KMS-11 (cell line): ENCODE measurements at regions not wholly inside any gene's neighbourhood (a gene's known extent, or its start where the extent isn't known, plus 50 kb on each side); places are given as distances from the start of the nearest gene placed in this dataset.
"Not testable (repeated sequence)": the region's sequence is repeated elsewhere in the genome, so short reads cannot be mapped to it uniquely, and the experiment has no call there.

Source experiments
- H2AFZ ChIP-seq: fragments of 200-600 bp; sonication (generic); 2 replicates; pipeline ENCODE4 v1.6.1; 2016; ENCODE audit warnings: antibody characterized with exemption, mixed run types, low read depth
- H3K27ac ChIP-seq: fragments of 200-600 bp; sonication (generic); 2 replicates; pipeline ENCODE4 v1.6.1; 2016; ENCODE audit warnings: mild to moderate bottlenecking, mixed run types
- H3K27me3 ChIP-seq: fragments of 200-600 bp; sonication (generic); 2 replicates; pipeline ENCODE4 v1.6.1; 2017; ENCODE audit warnings: mild to moderate bottlenecking, low read depth, mixed run types, moderate library complexity; ENCODE audit not compliant: insufficient read depth
- H3K36me3 ChIP-seq: fragments of 200-600 bp; sonication (generic); 2 replicates; pipeline ENCODE4 v1.6.1; 2017; ENCODE audit warnings: mild to moderate bottlenecking, mixed run types; ENCODE audit not compliant: insufficient read depth
- H3K4me1 ChIP-seq: fragments of 200-600 bp; sonication (generic); 2 replicates; pipeline ENCODE4 v1.6.1; 2016; ENCODE audit warnings: mild to moderate bottlenecking, low read depth, mixed run types; ENCODE audit not compliant: poor library complexity, severe bottlenecking
- H3K4me2 ChIP-seq: fragments of 200-600 bp; sonication (generic); 2 replicates; pipeline ENCODE4 v1.7.0; 2016; ENCODE audit warnings: mild to moderate bottlenecking, mixed run types
- H3K4me3 ChIP-seq: fragments of 200-600 bp; sonication (generic); IDR thresholded peaks from 2 replicates; pipeline ENCODE4 v1.6.1; 2017; ENCODE audit warnings: low read depth, low read length, mixed read lengths; ENCODE audit not compliant: insufficient read depth
- H3K79me2 ChIP-seq: fragments of 200-600 bp; sonication (generic); 2 replicates; pipeline ENCODE4 v1.6.1; 2016; ENCODE audit warnings: low read depth, mixed run types; ENCODE audit not compliant: insufficient read depth
- H3K9ac ChIP-seq: fragments of 200-600 bp; sonication (generic); 2 replicates; pipeline ENCODE4 v1.6.1; 2016; ENCODE audit warnings: mild to moderate bottlenecking, mixed run types
- H4K20me1 ChIP-seq: fragments of 200-600 bp; sonication (generic); 2 replicates; pipeline ENCODE4 v1.6.1; 2016; ENCODE audit warnings: mild to moderate bottlenecking, mixed run types; ENCODE audit not compliant: insufficient read depth
- CTCF ChIP-seq: fragments of 200-600 bp; sonication (generic); conservative IDR thresholded peaks from 2 replicates; pipeline ENCODE4 v1.6.1; 2017; ENCODE audit warnings: low read depth, mild to moderate bottlenecking, antibody characterized with exemption, low read length, moderate library complexity, mixed read lengths

GRCh38 chr13:50509167-50509566 lies 334.3 kb downstream of the DLEU7 start:
- Histone ChIP-seq H3K36me3 (no peaks in the 10 kb centered on the region), H3K4me2 (no peak overlapping the region)

GRCh38 chr13:50509771-50510441 lies 333.6 kb downstream of the DLEU7 start:
- Histone ChIP-seq H3K9ac (no peak overlapping the region), H4K20me1 (no peaks in the 10 kb centered on the region), H3K4me3 (no peak overlapping the region), H3K27ac (no peak overlapping the region), H3K4me2 (no peak overlapping the region), H3K27me3 (no peaks in the 10 kb centered on the region), H2AFZ (no peak overlapping the region), H3K79me2 (no peaks in the 10 kb centered on the region), H3K4me1 (peaks cover 26% of the 10 kb centered on the region), H3K36me3 (no peaks in the 10 kb centered on the region)
- no peak for TF ChIP-seq CTCF

More at GRCh38 chr13:50509167-50509566, 334.3 kb downstream of the DLEU7 start:
- Histone ChIP-seq H3K4me1 (peaks cover 23% of the 10 kb centered on the region), H3K27ac (no peak overlapping the region), H4K20me1 (no peaks in the 10 kb centered on the region), H3K4me3 (no peak overlapping the region), H2AFZ (no peak overlapping the region), H3K27me3 (no peaks in the 10 kb centered on the region), H3K79me2 (no peaks in the 10 kb centered on the region), H3K9ac (no peak overlapping the region)
- no peak for TF ChIP-seq CTCF

- peaks cover 26% of the 10 kb centered on the region for H3K4me1 ChIP-seq
- not testable (repeated sequence) for H3K79me2 ChIP-seq, H2AFZ ChIP-seq, H3K4me2 ChIP-seq, H3K4me3 ChIP-seq, H3K27ac ChIP-seq, H3K36me3 ChIP-seq, H4K20me1 ChIP-seq, H3K27me3 ChIP-seq, H3K9ac ChIP-seq
These were observed 332.5 kb downstream of the DLEU7 start for GRCh38 chr13:50510885-50511545.

GRCh38 chr13:50511877-50512341 lies 331.6 kb downstream of the DLEU7 start:
- Histone ChIP-seq H3K4me3 (no peak overlapping the region), H3K4me1 (peaks cover 26% of the 10 kb centered on the region), H3K79me2 (no peaks in the 10 kb centered on the region), H3K36me3 (no peaks in the 10 kb centered on the region), H4K20me1 (no peaks in the 10 kb centered on the region), H3K9ac (peak overlapping the region; percentile 76; the same call in 1 of the 2 replicates), H2AFZ (peak overlapping the region; percentile 83), H3K27me3 (no peaks in the 10 kb centered on the region), H3K4me2 (peak overlapping the region; percentile 83), H3K27ac (peak overlapping the region; percentile 95)
- no peak for TF ChIP-seq CTCF
